ENCODE measurements at regions not wholly inside any gene's neighbourhood (a gene's known extent, or its start where the extent isn't known, plus 50 kb on each side); places are given as distances from the start of the nearest gene placed in this dataset.
"Not testable (repeated sequence)": the region's sequence is repeated elsewhere in the genome, so short reads cannot be mapped to it uniquely, and the experiment has no call there.

DNA sequence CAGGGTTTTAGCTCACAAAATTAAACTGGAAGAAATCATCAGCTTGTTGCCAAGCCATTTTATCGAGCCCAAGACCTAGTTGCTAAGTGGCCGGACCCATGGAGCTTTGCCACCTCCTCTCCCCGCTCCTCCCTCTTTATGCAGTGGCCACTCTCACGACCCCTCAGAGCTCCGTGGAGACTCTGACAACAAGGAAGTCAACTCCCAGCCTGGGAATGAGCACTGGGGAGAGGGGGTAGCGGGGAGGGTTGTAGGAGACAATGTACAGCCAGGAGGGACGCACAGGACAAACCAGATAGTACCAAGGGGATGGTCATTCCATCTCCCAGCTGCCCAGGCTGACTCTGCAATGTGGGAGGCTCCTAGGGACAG lies 250.9 kb downstream of the SIPA1L2 start:
- no peak for DNase-seq

DNA sequence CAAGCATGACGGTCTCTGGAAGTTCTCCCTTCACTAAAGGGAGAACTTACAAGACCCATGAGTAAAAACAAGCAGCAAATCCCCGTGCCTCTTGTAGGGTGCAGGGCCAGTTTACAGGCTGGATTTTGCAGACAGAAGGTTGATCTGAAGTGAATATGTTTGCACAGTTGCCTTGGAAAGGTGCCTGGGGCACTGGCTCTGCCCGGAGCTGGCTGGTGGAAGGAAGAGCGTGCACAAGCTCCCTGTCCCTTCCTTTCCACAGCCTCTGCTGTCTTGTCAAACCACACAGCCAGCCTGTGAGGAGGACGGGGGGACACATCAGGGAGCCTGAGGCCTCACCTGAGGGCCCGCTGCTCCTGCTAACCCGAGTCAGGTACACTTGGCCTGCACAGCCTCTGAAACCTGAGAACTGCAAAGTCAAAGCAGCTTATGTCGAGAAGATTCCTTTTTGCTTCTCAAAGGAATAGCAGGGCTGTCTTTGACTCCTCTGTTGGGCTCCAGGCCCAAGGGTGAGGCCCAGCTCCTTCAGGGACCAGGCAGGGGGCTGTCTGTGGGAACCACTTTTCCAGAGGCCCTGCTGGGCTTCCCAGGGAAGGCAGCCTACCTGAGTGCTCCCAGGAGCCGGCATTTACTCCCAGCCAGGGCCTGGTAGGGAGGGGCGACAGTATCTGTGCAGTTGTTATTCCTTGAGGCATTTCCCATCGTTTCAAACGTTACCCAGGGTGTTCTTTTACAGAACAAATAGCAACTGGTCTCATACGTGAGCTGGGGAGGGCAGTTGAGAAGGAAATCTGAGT lies 251.5 kb downstream of the SIPA1L2 start:
- DNase-seq: no peak

DNA sequence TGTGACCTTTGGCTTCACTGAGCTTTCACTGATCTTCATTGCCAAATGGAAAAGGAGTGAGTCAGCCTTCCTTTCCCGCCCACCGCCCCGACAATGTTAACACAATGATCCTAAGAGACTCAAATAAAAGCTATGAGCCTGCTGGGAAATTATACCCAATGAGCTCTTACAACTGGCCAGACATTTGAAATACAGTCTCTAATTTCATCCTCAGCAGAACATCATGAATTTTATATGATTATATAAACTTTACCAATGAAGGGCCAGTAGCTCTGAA lies 252.5 kb downstream of the SIPA1L2 start:
- DNase-seq: no peak

DNA sequence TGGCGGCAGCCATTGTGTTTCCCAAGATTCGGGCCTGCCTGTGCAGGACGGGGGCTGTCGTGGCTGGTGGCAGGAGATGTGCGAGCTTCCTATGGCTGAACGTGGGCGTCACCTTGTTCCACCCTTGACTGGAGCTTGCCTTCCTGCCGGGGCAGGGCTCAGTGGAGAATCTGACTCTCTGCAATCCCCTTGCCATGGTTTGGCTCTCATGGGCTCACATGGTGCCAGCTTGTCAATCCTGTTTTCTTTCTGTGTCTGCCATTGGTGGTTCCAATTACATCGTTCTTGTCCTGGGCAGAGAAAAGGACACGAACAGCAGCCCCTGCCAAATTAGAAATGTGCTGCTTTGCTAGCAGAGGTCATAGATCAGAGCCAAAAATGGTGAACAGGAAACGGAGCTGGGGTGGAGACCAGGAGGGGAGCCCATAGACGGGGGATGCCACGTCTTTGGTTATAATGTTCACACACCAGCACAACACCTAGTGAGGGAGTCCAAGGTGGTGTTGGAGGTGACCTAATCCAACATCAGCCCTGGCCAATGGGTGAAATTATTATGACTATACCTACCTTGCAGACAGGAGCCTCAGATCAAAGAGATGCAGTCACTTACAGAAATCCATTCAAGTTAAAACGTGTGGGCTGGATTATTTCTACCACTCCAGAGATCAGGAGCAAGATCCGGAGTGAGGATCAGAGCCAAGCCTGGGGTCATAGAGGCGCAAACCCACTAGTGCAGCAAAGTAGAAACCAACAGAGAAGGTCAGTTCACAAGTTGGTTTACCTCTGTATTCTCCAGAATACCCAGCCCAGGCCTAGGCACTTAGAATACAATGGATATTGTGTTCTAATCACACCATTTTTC lies 253.1 kb downstream of the SIPA1L2 start:
- no peak for DNase-seq

DNA sequence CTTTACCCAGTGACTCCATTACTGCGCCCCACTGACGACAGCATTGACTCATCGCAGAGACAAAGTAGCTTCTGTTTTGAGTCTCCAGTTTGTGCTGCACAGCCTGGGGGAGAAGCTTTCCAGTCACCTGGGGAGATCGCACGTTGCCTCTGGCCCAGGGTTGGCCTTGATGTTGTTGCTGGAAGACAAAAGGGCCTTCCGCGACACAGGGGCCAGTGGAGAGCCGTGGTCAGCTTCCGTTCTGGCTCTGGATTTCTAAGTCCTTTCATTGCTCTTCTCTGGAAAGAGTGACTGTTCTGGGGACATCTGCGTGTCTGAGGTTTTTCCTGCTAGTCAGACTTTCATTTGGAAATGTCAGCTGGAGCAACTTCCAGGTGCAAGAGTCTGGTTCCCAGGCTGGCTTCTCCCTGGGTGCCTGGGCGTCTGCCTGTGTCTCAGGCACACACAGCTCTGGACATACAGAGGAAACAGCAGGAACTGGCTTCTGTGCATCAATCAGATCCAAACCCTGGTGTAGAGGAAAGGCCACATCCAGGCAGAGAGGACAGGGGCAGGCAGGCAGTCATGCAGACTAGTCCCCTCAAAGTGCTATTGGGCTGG lies 257.0 kb downstream of the SIPA1L2 start:
- no peak for DNase-seq

DNA sequence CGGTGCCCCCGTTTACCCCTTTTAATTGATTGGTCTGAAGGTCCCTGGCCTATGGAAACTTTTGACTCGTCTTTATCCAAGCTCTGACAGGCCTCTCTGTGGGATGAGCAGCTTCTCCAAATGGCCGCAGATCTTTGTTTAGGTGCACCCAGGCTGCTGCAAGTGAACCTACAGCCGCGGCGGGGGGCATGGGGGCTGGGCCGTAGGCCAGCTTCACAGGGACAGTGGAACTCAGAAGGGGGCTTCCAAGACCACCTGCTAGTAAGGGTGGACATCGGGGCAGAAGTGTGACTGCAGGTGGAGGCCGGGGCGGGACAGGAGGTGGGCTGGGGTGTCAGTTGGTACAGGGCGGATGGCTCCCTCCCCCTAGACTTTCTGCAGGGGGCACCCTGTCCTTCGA lies 257.5 kb downstream of the SIPA1L2 start:
- no peak for DNase-seq

DNA sequence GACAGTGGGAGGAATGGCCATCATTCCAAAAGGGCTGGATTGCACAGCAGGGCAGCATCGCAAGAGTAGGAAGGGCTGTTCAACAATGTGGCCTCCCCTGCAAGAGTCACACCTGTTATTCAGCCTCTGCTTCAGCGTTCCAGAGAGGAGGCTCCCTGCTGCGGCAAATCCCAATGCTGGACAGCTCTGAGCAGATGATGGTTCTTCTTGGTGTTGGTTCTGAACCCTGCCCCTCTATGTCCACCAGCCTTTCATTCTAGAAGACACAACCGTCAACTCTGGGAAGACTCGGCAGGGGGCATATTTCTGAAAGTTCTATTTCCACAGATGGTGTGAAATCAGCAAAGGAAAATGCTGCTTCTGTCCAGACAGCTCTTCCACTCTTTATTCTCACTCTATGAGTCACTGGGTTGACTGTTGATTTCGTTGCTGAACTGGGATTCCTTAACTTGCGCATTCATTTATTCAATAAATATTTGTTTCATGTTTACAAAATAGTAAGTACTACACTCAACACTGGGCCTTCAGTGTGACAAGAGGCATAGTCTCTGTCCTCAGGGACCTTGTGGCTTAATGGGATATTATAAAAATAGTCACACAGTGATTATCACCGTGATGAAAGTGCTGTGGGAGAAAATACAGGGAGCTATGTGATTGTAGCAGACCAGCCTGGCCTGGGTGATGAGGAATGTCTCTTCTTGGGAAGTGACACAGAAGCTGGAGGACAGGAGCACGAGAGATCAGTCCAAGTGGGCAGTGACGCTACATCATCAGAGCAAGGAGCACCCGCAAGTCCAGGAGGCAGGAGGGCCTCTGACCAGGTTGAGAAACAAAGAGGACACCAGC lies 260.3 kb downstream of the SIPA1L2 start:
- no peak for DNase-seq

DNA sequence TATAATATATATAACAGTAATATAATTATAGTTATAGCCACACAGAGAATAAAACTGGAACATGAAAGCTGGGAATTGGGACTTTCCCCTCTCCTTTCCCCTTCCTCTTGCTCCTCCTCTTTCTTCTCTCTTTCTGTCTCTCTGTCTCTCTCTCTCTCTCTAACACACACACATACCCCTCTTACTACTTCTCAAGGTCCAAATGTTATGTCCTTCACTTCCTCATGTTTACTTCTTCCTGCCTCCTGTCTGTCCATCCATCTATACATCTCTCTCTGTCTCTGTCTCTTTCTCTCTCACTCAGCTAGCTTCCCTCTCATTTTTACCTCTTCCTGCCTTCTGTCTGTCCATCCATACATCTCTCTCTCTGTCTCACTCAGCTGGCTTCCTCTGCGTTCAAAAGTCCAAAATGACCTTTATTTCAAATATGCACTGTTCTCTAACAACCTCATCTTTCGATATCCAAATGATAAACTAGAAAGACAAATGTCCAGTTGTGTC lies 261.1 kb downstream of the SIPA1L2 start:
- no peak for DNase-seq

DNA sequence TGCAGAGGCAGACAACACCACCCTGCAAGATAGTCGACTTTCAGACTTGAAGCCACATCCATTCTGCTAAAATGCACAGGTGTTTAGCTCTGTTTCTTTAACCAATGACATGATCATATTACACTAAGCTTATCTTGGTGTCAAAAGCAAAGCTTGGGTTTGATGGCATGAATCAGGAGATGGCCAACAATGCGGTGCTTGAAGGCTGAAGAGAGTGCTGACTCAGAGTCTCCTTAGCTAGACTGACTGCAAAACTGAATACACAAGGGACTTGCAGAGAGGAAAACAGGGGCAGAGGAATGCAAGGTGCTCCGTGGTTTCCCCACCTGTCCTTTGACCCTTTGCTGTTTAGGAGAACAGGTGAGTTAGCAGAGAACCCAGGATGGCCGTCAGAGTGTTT lies 262.6 kb downstream of the SIPA1L2 start:
- DNase-seq: no peak

DNA sequence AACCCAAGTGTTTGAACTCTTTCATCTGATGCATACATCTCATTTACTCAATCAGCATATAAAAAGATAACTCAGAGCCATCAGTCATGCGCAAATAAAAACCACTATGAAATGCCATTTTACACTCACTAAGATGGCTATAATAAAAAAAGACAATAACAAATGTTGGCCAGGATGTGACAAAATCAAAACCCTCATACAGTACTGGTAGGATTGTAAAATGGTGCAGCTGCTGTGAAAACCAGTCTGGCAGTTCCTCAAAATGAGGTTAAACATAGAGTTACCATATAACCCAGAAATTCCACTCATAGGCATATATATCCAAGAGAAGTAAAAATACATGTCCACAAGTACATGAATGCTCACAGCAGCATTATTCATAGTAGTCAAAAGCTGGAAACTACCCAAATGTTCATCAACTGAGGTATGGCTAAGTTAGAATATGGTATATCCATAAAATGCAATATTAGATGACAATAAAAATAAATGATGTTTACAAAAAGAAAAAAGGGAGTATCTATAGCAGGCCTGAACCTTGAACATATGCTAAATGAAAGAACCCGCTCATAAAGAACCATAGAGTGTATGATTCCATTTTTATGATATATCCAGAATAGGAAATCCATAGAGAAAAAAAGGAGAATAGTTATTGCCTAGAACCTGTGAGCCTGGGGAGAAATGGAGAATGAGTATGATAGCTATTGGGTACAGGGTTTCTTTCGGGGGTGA lies 265.1 kb downstream of the SIPA1L2 start:
- no peak for DNase-seq

DNA sequence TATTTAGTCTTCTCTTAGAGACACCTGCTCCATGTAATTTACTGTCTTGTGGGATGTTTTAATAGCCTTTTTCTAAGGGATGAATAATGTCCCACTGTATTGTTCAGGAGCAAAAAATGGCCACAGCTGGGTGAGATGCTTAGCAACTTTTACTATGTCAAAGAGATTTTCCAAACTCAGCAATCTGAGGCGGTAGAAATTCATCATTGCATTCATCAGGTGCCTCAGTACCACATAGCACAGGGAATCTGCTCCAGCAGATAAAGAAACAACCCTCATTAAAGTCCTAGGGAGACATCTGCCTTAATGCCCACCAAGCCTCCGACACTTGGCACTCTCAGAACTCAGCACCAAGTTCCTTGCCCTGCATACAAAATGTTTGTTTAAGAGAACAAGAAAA lies 266.9 kb downstream of the SIPA1L2 start:
- DNase-seq: no peak

DNA sequence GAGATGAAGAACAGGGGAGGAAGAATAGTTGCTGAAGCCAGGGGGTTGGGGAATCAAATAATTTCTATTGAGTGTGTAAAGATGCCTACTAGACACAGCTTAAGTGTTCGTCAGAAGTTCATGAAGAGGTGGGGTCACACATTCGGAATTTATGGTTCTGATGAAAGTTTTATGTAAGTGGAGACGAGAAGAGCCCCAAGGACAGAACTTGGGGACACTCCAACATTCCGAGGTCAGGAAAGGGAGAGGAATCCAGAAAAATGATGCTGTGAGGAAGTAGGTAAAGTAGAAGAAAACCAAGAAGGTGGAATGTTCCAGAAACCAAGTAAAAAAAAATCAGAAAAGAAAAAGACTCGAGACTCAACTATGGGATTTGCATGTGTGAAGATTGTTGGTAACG lies 272.5 kb downstream of the SIPA1L2 start:
- DNase-seq: no peak

DNA sequence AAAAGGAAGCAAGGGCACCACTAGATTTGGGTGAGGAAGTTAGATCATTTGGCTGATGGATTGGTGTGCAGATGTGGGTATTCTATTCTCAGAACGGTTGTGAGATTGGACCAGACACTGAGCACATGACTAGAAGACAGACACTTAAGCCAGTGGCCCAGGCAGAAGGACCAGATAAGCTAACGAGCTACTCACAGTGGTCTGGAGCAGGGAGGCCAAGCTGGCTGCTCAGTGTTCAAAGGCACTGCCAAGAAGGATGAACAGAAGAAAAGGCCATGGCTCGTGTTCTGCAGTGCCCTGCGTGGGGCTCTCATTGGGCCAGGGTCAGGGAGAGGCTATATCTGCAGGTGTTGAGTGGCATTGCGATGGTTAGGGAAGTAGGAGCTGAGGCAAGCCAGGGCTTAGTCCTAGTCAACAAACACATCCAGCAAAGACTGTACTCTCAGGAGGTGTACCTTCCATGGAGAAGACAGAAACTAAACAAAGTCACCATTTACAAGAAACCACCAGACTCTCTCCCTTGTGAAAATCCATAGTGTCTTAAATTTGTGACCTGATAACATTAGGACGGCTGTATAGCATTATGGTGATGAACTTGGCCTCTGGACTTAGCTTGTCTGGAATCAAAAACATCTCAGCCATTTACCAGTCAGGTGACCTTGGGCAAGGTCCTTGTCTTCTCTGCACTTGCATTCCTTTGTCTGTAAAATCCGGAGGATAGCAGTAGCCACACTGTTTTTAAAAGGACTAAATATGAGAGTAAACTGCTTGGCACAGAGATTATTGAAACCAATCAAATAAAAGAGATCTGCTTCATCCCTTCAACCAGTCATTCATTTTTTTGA lies 274.5 kb downstream of the SIPA1L2 start:
- no peak for DNase-seq

DNA sequence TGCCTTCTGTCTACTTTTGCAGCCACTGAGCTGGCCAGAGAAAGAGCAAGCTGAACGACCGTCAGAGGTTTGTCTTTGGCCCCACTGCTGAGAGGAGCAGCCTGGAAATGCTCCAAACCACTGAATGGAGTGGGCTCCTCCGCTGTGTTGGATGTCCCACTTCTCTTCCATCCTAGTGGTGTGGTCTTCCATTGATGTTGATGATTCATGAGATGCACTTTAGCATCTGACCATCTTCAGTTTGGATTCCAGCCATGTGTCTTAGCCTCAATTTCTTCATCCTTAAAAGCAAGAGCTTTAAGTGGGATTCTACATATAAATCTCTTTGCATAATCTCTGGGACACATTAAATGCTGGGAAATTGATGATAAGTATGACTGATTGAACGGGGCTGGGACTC lies 276.9 kb downstream of the SIPA1L2 start:
- DNase-seq: no peak

DNA sequence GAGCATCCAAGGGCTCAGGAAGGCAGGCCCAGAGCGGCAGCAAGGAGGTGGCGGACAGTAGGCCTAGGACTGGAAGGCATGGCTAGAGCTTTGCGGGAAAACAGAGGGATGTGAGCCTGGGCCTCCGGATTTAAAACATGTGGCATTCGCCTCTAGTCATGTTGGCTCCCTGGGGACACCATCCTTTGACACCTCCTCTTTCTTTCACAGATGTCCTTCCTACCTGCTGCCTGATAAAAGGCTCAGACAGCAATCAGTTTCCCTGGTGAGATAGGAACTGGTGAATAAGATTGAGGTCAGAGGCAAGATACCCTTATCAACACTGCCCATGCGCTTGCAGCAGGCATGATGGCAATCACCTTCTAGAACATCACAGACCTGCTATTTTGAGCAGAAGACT lies 277.6 kb downstream of the SIPA1L2 start:
- DNase-seq: no peak

DNA sequence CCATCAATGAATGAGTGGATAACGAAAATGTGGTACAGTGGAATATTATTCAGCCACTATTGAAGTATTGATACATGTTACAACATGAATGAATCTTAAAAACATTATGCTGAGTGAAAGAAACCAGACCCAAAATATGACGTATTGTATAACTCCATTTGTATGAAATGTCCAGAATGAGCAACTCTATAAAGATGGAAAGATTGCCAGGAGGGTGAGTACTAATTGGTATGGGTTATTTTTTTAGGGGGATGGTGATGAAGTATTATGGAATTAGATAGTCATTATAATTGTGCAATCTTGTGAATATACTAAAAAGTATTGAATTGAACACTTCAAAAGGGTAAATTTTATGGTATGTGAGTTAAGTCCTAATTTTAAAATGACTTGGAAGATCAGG lies 278.6 kb downstream of the SIPA1L2 start:
- no peak for DNase-seq

DNA sequence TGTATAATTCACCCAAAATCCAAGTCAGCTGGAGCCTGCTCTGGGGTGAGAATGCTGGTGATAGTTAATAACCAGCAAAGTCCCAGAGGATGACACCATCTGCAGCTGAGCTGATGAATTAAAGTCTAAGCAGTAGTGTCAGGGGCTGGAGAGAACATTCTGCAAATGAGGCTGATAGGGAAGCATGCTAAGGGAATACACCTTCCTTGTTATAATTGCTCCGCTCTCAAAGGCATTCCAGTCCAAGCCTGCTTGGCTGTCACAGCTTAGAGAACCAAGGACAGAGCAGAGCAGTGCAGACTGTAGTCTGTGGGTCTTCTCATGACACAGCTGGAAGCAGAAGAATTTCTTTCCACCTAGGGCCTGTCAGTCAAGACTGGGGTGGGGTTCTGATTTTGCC lies 283.1 kb downstream of the SIPA1L2 start:
- no peak for DNase-seq

DNA sequence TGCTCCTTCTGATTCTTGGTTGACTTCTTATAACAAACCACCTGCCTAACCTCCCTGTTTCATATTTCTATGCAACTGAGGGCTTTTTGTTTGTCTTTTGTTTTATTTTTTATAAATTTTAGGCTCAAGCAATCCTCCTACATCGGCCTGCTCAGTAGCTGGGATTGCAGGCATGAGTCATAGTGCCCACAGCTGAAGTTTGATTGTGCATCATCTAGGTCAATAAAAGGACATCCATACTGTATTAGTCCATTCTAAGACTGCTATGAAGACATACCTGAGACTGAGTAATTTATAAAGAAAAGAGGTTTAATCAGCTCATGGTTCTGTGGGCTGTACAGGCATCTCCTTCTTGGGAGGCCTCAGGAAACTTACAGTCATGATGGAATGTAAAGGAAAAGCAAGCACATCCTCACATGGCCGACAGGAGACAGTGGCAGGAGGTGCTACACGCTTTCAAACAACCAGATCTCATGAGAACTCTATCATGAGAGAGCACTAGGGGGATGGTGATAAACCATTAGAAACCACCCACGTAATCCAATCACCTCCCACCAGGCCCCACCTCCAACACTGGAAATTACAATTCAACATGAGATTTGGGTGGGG lies 285.0 kb downstream of the SIPA1L2 start:
- no peak for DNase-seq

DNA sequence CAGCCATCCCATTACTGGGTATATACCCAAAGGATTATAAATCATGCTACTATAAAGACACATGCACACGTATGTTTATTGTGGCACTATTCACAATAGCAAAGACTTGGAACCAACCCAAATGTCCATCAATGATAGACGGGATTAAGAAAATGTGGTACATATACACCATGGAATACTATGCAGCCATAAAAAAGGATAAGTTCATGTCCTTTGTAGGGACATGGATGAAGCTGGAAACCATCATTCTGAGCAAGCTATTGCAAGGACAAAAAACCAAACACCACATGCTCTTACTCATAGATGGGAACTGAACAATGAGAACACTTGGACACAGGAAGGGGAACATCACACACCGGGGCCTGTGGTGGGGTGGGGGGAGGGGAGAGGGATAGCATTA lies 285.7 kb downstream of the SIPA1L2 start:
- DNase-seq: not testable (repeated sequence)

DNA sequence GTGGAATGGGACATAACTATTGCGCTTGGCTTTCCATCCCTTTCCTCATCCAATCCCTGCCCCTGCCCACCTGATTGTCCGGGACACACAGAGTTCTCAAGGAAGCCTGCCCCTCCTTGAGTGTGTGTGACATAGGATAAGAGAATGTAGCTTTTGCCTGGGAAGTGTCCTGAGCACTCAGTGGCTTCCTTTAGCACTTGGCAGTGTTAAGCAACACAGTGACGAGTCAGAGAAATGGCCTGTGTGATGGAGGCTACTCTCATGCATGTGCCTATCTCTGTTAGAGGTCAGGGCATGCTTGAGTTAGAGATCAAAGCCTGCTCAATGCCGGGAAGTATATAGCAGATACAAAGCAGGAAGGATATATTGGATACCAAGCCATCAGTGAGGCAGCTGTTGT lies 289.5 kb downstream of the SIPA1L2 start:
- DNase-seq: no peak

DNA sequence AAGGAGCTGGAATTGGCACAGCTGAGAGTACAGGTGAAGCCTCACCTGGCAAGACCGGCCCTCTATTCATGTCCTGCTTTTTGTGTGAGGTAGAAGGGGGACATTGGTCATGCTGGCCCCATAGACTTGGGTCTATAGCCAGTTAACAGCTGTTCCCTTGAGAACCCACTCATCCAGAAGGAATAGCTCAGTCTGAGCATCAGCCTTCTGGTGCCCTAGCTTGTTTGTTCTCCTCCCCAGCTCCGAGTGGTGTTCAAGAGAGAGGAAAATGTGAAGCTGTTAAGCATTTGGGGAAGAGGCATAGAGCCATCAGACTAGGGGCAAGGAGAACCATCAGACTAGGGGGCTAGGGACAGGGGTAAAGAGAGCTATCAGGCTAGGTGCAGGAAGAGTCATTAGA lies 290.9 kb downstream of the SIPA1L2 start:
- DNase-seq: no peak

Data from hippocampal formation (tissue), 2 donors.